ENCODE measurements at regions not wholly inside any gene's neighbourhood (a gene's known extent, or its start where the extent isn't known, plus 50 kb on each side); places are given as distances from the start of the nearest gene placed in this dataset.

- no peak for TF ChIP-seq POLR2A (IDR thresholded peaks at IDR 0.05)
- TF ChIP-seq, protein P1, sequence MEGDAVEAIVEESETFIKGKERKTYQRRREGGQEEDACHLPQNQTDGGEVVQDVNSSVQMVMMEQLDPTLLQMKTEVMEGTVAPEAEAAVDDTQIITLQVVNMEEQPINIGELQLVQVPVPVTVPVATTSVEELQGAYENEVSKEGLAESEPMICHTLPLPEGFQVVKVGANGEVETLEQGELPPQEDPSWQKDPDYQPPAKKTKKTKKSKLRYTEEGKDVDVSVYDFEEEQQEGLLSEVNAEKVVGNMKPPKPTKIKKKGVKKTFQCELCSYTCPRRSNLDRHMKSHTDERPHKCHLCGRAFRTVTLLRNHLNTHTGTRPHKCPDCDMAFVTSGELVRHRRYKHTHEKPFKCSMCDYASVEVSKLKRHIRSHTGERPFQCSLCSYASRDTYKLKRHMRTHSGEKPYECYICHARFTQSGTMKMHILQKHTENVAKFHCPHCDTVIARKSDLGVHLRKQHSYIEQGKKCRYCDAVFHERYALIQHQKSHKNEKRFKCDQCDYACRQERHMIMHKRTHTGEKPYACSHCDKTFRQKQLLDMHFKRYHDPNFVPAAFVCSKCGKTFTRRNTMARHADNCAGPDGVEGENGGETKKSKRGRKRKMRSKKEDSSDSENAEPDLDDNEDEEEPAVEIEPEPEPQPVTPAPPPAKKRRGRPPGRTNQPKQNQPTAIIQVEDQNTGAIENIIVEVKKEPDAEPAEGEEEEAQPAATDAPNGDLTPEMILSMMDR (IDR thresholded peaks at IDR 0.05) = no peak
Measured at GRCh38 chr13:31051999-31052398, 109.7 kb downstream of the HSPH1 start.

Data from testis (tissue), 2 donors.